Panc1 (cell line): ENCODE measurements at regions not wholly inside any gene's neighbourhood (a gene's known extent, or its start where the extent isn't known, plus 50 kb on each side); places are given as distances from the start of the nearest gene placed in this dataset.

ENCODE experiments used
- POLR2AphosphoS5 ChIP-seq: IDR thresholded peaks from 2 replicates; pipeline ENCODE4 v1.6.1; 2012; ENCODE audit warnings: mild to moderate bottlenecking, low read depth, low read length, moderate library complexity
- TF ChIP-seq, protein P1 (sequence below): fragments of 450-650 bp; IDR thresholded peaks from 2 replicates; pipeline ENCODE4 v1.5.1; 2017; ENCODE audit warnings: mild to moderate bottlenecking

DNA sequence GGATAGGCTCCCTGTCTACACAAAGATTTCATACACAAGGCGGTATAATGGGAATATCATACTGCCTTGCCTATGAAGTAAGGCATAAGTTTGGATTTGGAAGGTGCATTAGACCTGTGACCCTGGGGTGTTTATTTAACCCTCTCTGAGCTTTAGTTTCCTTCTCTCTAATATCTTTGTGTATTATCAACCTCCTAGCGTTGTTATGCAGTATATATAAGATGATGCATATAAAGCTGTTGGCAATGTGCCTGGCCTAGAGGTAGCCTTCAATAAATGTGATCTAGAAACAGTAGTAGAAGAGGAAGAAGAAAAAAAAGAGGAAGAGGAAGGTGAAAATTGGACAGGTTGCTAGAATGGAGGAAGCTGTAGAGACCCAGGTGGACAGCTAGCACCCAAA, 311.6 kb upstream of the CLINT1 start:
- TF ChIP-seq, protein P1, sequence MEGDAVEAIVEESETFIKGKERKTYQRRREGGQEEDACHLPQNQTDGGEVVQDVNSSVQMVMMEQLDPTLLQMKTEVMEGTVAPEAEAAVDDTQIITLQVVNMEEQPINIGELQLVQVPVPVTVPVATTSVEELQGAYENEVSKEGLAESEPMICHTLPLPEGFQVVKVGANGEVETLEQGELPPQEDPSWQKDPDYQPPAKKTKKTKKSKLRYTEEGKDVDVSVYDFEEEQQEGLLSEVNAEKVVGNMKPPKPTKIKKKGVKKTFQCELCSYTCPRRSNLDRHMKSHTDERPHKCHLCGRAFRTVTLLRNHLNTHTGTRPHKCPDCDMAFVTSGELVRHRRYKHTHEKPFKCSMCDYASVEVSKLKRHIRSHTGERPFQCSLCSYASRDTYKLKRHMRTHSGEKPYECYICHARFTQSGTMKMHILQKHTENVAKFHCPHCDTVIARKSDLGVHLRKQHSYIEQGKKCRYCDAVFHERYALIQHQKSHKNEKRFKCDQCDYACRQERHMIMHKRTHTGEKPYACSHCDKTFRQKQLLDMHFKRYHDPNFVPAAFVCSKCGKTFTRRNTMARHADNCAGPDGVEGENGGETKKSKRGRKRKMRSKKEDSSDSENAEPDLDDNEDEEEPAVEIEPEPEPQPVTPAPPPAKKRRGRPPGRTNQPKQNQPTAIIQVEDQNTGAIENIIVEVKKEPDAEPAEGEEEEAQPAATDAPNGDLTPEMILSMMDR = no peak
- TF ChIP-seq POLR2AphosphoS5 = no peak
